GM23338 (cell line): ENCODE measurements at regions not wholly inside any gene's neighbourhood (a gene's known extent, or its start where the extent isn't known, plus 50 kb on each side); places are given as distances from the start of the nearest gene placed in this dataset.

Source experiments
- ATAC-seq: fragments of 200-7000 bp; cut with Tn5 transposase; 3 replicates; pipeline ENCODE4 v1.9.1; 2020
- DNase-seq: peaks from one replicate; pipeline ENCODE4 v3.0.0-alpha.2; 2015; ENCODE audit warnings: low spot score
- H2AFZ ChIP-seq: fragments of 200-600 bp; sonication (generic); 2 replicates; pipeline ENCODE4 v1.8.0; 2016; ENCODE audit warnings: antibody characterized with exemption, mild to moderate bottlenecking, moderate library complexity
- H3F3A ChIP-seq: fragments of 200-600 bp; sonication (generic); replicated peaks from 2 replicates; pipeline ENCODE4 v1.8.0; 2017; ENCODE audit warnings: antibody characterized with exemption, mixed run types, low read depth
- H3K27ac ChIP-seq: fragments of 200-600 bp; sonication (generic); 2 replicates; pipeline ENCODE4 v1.6.1; 2016; ENCODE audit warnings: low read depth
- H3K27me3 ChIP-seq: fragments of 200-600 bp; sonication (generic); 2 replicates; pipeline ENCODE4 v1.8.0; 2016; ENCODE audit warnings: mild to moderate bottlenecking, mixed run types, moderate library complexity; ENCODE audit not compliant: insufficient read depth
- H3K36me3 ChIP-seq: fragments of 200-600 bp; sonication (generic); 2 replicates; pipeline ENCODE4 v1.8.0; 2016; ENCODE audit warnings: mild to moderate bottlenecking; ENCODE audit not compliant: insufficient read depth
- H3K4me1 ChIP-seq: fragments of 200-600 bp; sonication (generic); 2 replicates; pipeline ENCODE4 v1.8.0; 2016; ENCODE audit warnings: mild to moderate bottlenecking, moderate library complexity; ENCODE audit not compliant: insufficient read depth
- H3K4me2 ChIP-seq: fragments of 200-600 bp; sonication (generic); 2 replicates; pipeline ENCODE4 v1.7.1; 2017; ENCODE audit warnings: mixed run types
- H3K4me3 ChIP-seq: fragments of 200-600 bp; sonication (generic); 2 replicates; pipeline ENCODE4 v1.6.1; 2016; ENCODE audit warnings: mixed run types
- H3K79me2 ChIP-seq: fragments of 200-600 bp; sonication (generic); replicated peaks from 2 replicates; pipeline ENCODE4 v1.8.0; 2017; ENCODE audit warnings: mild to moderate bottlenecking; ENCODE audit not compliant: insufficient read depth
- H3K9me2 ChIP-seq: fragments of 200-600 bp; sonication (generic); 2 replicates; pipeline ENCODE4 v1.8.0; 2017; ENCODE audit not compliant: insufficient read depth
- H4K20me1 ChIP-seq: fragments of 200-600 bp; sonication (generic); replicated peaks from 2 replicates; pipeline ENCODE4 v1.8.0; 2017; ENCODE audit warnings: mild to moderate bottlenecking; ENCODE audit not compliant: insufficient read depth
- H3K27ac Mint-ChIP-seq: 2 replicates; pipeline ENCODE4 v1.8.0; 2020; ENCODE audit warnings: inconsistent platforms, mild to moderate bottlenecking, moderate library complexity, mixed read lengths
- H3K27me3 Mint-ChIP-seq: 3 replicates; pipeline ENCODE4 v1.8.0; 2022; ENCODE audit warnings: low read depth, mild to moderate bottlenecking, moderate library complexity, mixed read lengths, inconsistent platforms; ENCODE audit not compliant: insufficient read depth, poor library complexity
- H3K36me3 Mint-ChIP-seq: 3 replicates; pipeline ENCODE4 v1.8.0; 2021; ENCODE audit warnings: low read depth, mild to moderate bottlenecking, inconsistent platforms, moderate library complexity, mixed read lengths
- H3K4me1 Mint-ChIP-seq: 3 replicates; pipeline ENCODE4 v1.8.0; 2020; ENCODE audit warnings: mild to moderate bottlenecking, inconsistent platforms, mixed read lengths
- H3K4me3 Mint-ChIP-seq: 3 replicates; pipeline ENCODE4 v1.8.0; 2021; ENCODE audit warnings: moderate library complexity, mild to moderate bottlenecking, inconsistent platforms, mixed read lengths
- H3K9me3 Mint-ChIP-seq: 3 replicates; pipeline ENCODE4 v1.8.0; 2020; ENCODE audit warnings: moderate library complexity, mild to moderate bottlenecking, inconsistent platforms, mixed read lengths
- CREB1 ChIP-seq: fragments of 250-450 bp; sonication (Bioruptor Pico); IDR thresholded peaks from 2 replicates; pipeline ENCODE4 v1.5.0; 2020; ENCODE audit warnings: low read depth, mild to moderate bottlenecking, moderate library complexity
- CTCF ChIP-seq, 2 experiments: fragments of 200-600 bp in 1 of 2; sonication (generic) in 1 of 2; conservative IDR thresholded peaks; 2 replicates each; pipeline versions ENCODE4 v1.5.1 to v1.6.1; 2016 to 2017; ENCODE audit warnings: antibody characterized with exemption in 2 of 2, low read depth in 2 of 2, mild to moderate bottlenecking in 2 of 2, moderate library complexity in 1 of 2
- ETS1 ChIP-seq: IDR thresholded peaks from 2 replicates; pipeline ENCODE4 v1.6.1; 2016; ENCODE audit warnings: antibody characterized with exemption
- EZH2phosphoT487 ChIP-seq: fragments of 200-600 bp; sonication (generic); IDR thresholded peaks from one replicate; pipeline ENCODE4 v1.8.1; 2018; ENCODE audit warnings: antibody characterized with exemption; ENCODE audit not compliant: unreplicated experiment
- JUNB ChIP-seq: IDR thresholded peaks from one replicate; pipeline ENCODE4 v1.6.1; 2016; ENCODE audit warnings: antibody characterized with exemption; ENCODE audit not compliant: unreplicated experiment
- POLR2AphosphoS5 ChIP-seq: IDR thresholded peaks from 2 replicates; pipeline ENCODE4 v1.6.1; 2016; ENCODE audit warnings: antibody characterized with exemption, low read depth
- REST ChIP-seq: IDR thresholded peaks from one replicate; pipeline ENCODE4 v1.6.1; 2018; ENCODE audit warnings: antibody characterized with exemption; ENCODE audit not compliant: unreplicated experiment
- ZNF331 ChIP-seq: fragments of 250-450 bp; sonication (Bioruptor Pico); IDR thresholded peaks from 2 replicates; pipeline ENCODE4 v1.5.0; 2020; ENCODE audit warnings: low read depth, mild to moderate bottlenecking, moderate library complexity

GRCh38 chr12:71303199-71303598, 136.4 kb upstream of the LGR5 start:
- no peaks in the 10 kb centered on the region for H3K79me2 ChIP-seq
- no peak overlapping the region for H3K4me3 ChIP-seq
- 0 out of 2 replicates have a peak overlapping the region, but pooled peaks have one; percentile 78 for H3K27ac Mint-ChIP-seq
- no peaks in the 10 kb centered on the region for H3K36me3 Mint-ChIP-seq
- no peaks in the 10 kb centered on the region for H3K27me3 ChIP-seq
- DNase-seq: no peak
- TF ChIP-seq CTCF (conservative IDR thresholded peaks at IDR 0.05; ENCODE audit: low read depth in 2 of 2): no peak
- no peak for TF ChIP-seq POLR2AphosphoS5
- no peak for TF ChIP-seq EZH2phosphoT487
- no peak for TF ChIP-seq ZNF331 (CRISPR knock-in tag)
- TF ChIP-seq ETS1: no peak
- no peak for TF ChIP-seq JUNB
- TF ChIP-seq REST: no peak
- no peak for TF ChIP-seq CREB1 (CRISPR knock-in tag)
- H3K27me3 Mint-ChIP-seq: peaks cover 2% of the 10 kb centered on the region
- no peaks in the 10 kb centered on the region for H3F3A ChIP-seq
- H3K9me3 Mint-ChIP-seq: no peaks in the 10 kb centered on the region; the same call in 2 of the 3 replicates
- no peak overlapping the region for H3K4me3 Mint-ChIP-seq
- no peaks in the 10 kb centered on the region for H4K20me1 ChIP-seq
- no peak overlapping the region for H3K4me2 ChIP-seq
- H3K27ac ChIP-seq: no peak overlapping the region
- no peaks in the 10 kb centered on the region for H3K36me3 ChIP-seq
- peak overlapping the region; percentile 39; the same call in 1 of the 2 replicates for H2AFZ ChIP-seq
- no peaks in the 10 kb centered on the region for H3K4me1 Mint-ChIP-seq
- H3K9me2 ChIP-seq: no peaks in the 10 kb centered on the region
- no peak for ATAC-seq
- no peaks in the 10 kb centered on the region for H3K4me1 ChIP-seq
